Naive thymus-derived CD4-positive, alpha-beta T cell (primary cell): ENCODE measurements at regions not wholly inside any gene's neighbourhood (a gene's known extent, or its start where the extent isn't known, plus 50 kb on each side); places are given as distances from the start of the nearest gene placed in this dataset.

Experiments used
- ATAC-seq: fragments of 150-1000 bp; cut with Tn5 transposase; 2 replicates; pipeline ENCODE4 v1.10.0; 2021; ENCODE audit warnings: mild to moderate bottlenecking, moderate library complexity
- CTCF ChIA-PET: fragments of 350-600 bp; sonication (Branson Sonifier 250); formaldehyde crosslinking; loops from one replicate; lab custom pipeline; 2021; ENCODE audit warnings: antibody characterized with exemption; lab: Charles Lee
- POLR2A ChIA-PET: fragments of 350-600 bp; sonication (Branson Sonifier 250); formaldehyde crosslinking; loops from one replicate; lab custom pipeline; 2021; ENCODE audit warnings: antibody characterized with exemption, inconsistent platforms; lab: Charles Lee
- DNase-seq, 9 donors: peaks; one replicate each; pipeline versions ENCODE4 v3.0.0 to v3.0.0-alpha.2; 2020 to 2022; ENCODE audit warnings: mixed read lengths in 1 of 9
- H3K27ac ChIP-seq: one replicate; pipeline ENCODE4 v1.7.0; 2013; ENCODE audit warnings: mild to moderate bottlenecking, low read depth, low read length, moderate library complexity
- H3K27me3 ChIP-seq, 2 donors: one replicate each; pipeline ENCODE4 v1.7.0; 2013; ENCODE audit warnings: low read length in 2 of 2, mild to moderate bottlenecking in 2 of 2, moderate library complexity in 2 of 2; ENCODE audit not compliant: control insufficient read depth in 2 of 2, insufficient read depth in 2 of 2
- H3K36me3 ChIP-seq, 3 experiments: 1 replicate in 2 of 3; 2 replicates in 1 of 3; pipeline ENCODE4 v1.7.0; 2013; ENCODE audit warnings: low read length in 3 of 3, mild to moderate bottlenecking in 3 of 3, moderate library complexity in 1 of 3; ENCODE audit not compliant: insufficient read depth in 3 of 3, control insufficient read depth in 2 of 3
- H3K4me1 ChIP-seq, 2 donors: one replicate each; pipeline ENCODE4 v1.7.0; 2013; ENCODE audit warnings: low read length in 2 of 2, mild to moderate bottlenecking in 2 of 2, moderate library complexity in 1 of 2; ENCODE audit not compliant: control insufficient read depth in 2 of 2, insufficient read depth in 2 of 2
- H3K4me3 ChIP-seq: 2 replicates; pipeline ENCODE4 v1.7.0; 2013; ENCODE audit warnings: mild to moderate bottlenecking, low read length
- H3K9me3 ChIP-seq, 3 experiments: 1 replicate in 2 of 3; 2 replicates in 1 of 3; pipeline ENCODE4 v1.7.0; 2013; ENCODE audit warnings: low read length in 3 of 3; ENCODE audit not compliant: control insufficient read depth in 2 of 3
- H3K27ac Mint-ChIP-seq, 9 donors: one replicate each; pipeline ENCODE4 v1.8.0; 2020 to 2022; ENCODE audit warnings: mixed read lengths in 9 of 9, mild to moderate bottlenecking in 8 of 9, moderate library complexity in 5 of 9, inconsistent platforms in 2 of 9
- H3K27me3 Mint-ChIP-seq, 5 donors: one replicate each; pipeline ENCODE4 v1.8.0; 2021 to 2022; ENCODE audit warnings: mixed read lengths in 5 of 5, mild to moderate bottlenecking in 1 of 5
- H3K36me3 Mint-ChIP-seq, 5 donors: one replicate each; pipeline ENCODE4 v1.8.0; 2020 to 2022; ENCODE audit warnings: mixed read lengths in 5 of 5, mild to moderate bottlenecking in 3 of 5, inconsistent platforms in 1 of 5
- H3K4me1 Mint-ChIP-seq, 7 donors: one replicate each; pipeline ENCODE4 v1.8.0; 2020 to 2022; ENCODE audit warnings: mixed read lengths in 7 of 7, mild to moderate bottlenecking in 3 of 7, inconsistent platforms in 1 of 7
- H3K4me3 Mint-ChIP-seq, 10 donors: one replicate each; pipeline ENCODE4 v1.8.0; 2020 to 2022; ENCODE audit warnings: mild to moderate bottlenecking in 10 of 10, mixed read lengths in 10 of 10, moderate library complexity in 6 of 10, inconsistent platforms in 2 of 10
- H3K9me3 Mint-ChIP-seq, 11 donors: one replicate each; pipeline ENCODE4 v1.8.0; 2020 to 2022; ENCODE audit warnings: mixed read lengths in 11 of 11, mild to moderate bottlenecking in 4 of 11, inconsistent platforms in 1 of 11, moderate library complexity in 1 of 11
- intact Hi-C, 2 donors: fragments of 100-400 bp; cut with micrococcal nuclease; formaldehyde crosslinking; loops; one replicate each; pipeline ENCODE4 v1.15.1; 2023

- intact Hi-C loops = no loop called here
- H3K27me3 ChIP-seq = no peaks in the 10 kb centered on the region
- ChIA-PET POLR2A (no interaction called here), CTCF (no interaction called here)
- Mint-ChIP-seq H3K4me3 (no peak overlapping the region), H3K36me3 (no peaks in the 10 kb centered on the region), H3K27ac (no peak overlapping the region), H3K9me3 (peaks cover 0 to 6% (median 0%) of the 10 kb centered on the region in 11 donors), H3K4me1 (no peaks in the 10 kb centered on the region), H3K27me3 (no peaks in the 10 kb centered on the region)
- H3K4me1 ChIP-seq = no peaks in the 10 kb centered on the region
- ATAC-seq (no peak), DNase-seq (no peak)
- no peaks in the 10 kb centered on the region for H3K9me3 ChIP-seq
- no peak overlapping the region for H3K27ac ChIP-seq
- no peak overlapping the region for H3K4me3 ChIP-seq
- no peaks in the 10 kb centered on the region for H3K36me3 ChIP-seq
Measured at GRCh38 chr6:22110061-22110460, 186.8 kb downstream of the PRL start.

DNA sequence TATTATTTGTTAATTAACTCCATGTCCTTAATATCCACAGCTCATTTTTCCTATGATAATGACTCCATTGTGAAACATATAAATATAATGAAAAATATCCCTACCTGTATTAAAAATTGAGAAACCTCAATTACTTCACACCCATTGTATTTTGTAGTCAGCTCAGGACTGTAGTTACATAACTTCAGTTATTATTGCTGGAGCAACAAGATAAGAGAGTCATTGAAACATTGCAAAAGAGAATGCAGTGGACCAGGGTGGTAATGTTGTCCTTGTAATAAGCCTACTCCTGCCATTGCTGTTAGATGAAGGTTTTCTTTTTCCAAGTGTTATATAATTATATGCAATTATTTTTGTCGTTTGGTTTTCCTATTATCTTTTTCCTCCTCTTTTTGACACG, 184.4 kb downstream of the PRL start:
- no peak overlapping the region for H3K4me3 Mint-ChIP-seq
- DNase-seq (no peak), ATAC-seq (no peak)
- intact Hi-C loops = no loop called here
- ChIA-PET POLR2A (no interaction called here), CTCF (no interaction called here)
- H3K36me3 Mint-ChIP-seq = no peaks in the 10 kb centered on the region
- no peaks in the 10 kb centered on the region for H3K27me3 ChIP-seq
- no peaks in the 10 kb centered on the region for H3K27me3 Mint-ChIP-seq
- no peak overlapping the region for H3K27ac Mint-ChIP-seq
- no peak overlapping the region for H3K27ac ChIP-seq
- no peaks in the 10 kb centered on the region for H3K36me3 ChIP-seq
- peaks cover 0 to 6% (median 0%) of the 10 kb centered on the region in 11 donors for H3K9me3 Mint-ChIP-seq
- no peaks in the 10 kb centered on the region for H3K4me1 ChIP-seq
- no peak overlapping the region for H3K4me3 ChIP-seq
- no peaks in the 10 kb centered on the region for H3K9me3 ChIP-seq
- H3K4me1 Mint-ChIP-seq = no peaks in the 10 kb centered on the region

DNA sequence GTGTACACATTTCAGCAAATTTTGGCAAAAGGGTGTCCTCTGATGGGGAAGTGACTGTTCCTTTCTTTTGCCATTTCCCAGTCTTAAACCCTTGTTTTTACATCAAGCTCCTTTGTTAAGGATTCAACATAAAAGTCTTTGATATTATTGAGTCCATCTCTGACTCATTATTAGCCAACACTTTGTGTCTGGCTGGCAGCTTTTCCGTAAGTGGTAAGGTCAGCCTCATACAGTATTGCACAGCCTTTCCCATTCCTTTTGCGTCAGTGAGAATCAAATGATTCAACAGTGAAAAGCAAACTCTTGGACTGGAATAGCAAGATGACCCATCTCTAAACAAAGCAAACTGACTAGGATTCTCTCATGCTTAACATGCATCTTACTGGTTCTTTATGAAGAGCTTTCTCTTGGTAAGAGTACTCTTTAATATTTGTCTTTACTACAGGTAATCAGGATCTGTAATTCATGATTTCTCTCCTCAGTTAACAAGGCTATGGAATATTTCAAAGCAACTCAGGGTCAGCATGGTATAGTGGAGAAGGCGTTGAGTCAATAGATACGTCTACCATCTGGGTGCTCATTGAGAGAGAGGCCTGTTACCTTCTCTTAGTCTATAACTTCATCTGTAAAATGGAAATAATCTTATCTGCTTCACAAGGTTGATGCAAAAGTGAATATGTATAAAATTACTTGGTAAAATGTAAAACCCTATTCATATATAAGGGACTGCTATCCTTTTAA, 183.6 kb downstream of the PRL start:
- Mint-ChIP-seq H3K27me3 (no peaks in the 10 kb centered on the region), H3K4me3 (no peak overlapping the region), H3K27ac (no peak overlapping the region), H3K9me3 (peaks cover 0 to 6% (median 0%) of the 10 kb centered on the region in 11 donors), H3K36me3 (no peaks in the 10 kb centered on the region), H3K4me1 (no peaks in the 10 kb centered on the region)
- intact Hi-C loops = no loop called here
- ATAC-seq (no peak), DNase-seq (no peak)
- ChIA-PET POLR2A (no interaction called here), CTCF (no interaction called here)
- Histone ChIP-seq H3K36me3 (no peaks in the 10 kb centered on the region), H3K27me3 (no peaks in the 10 kb centered on the region), H3K27ac (no peak overlapping the region), H3K4me3 (no peak overlapping the region), H3K9me3 (no peaks in the 10 kb centered on the region), H3K4me1 (no peaks in the 10 kb centered on the region)

GRCh38 chr6:22115559-22115958, 181.3 kb downstream of the PRL start:
- Histone ChIP-seq H3K36me3 (no peaks in the 10 kb centered on the region), H3K27ac (no peak overlapping the region), H3K4me3 (no peak overlapping the region), H3K9me3 (no peaks in the 10 kb centered on the region), H3K4me1 (no peaks in the 10 kb centered on the region), H3K27me3 (no peaks in the 10 kb centered on the region)
- no peaks in the 10 kb centered on the region for H3K27me3 Mint-ChIP-seq
- POLR2A ChIA-PET = no interaction called here
- no peak overlapping the region for H3K27ac Mint-ChIP-seq
- no peak for DNase-seq
- CTCF ChIA-PET = no interaction called here
- no peaks in the 10 kb centered on the region for H3K36me3 Mint-ChIP-seq
- H3K4me1 Mint-ChIP-seq = no peaks in the 10 kb centered on the region
- H3K4me3 Mint-ChIP-seq = no peak overlapping the region
- intact Hi-C loops = no loop called here
- peaks cover 0 to 16% (median 0%) of the 10 kb centered on the region in 11 donors for H3K9me3 Mint-ChIP-seq
- no peak for ATAC-seq

DNA sequence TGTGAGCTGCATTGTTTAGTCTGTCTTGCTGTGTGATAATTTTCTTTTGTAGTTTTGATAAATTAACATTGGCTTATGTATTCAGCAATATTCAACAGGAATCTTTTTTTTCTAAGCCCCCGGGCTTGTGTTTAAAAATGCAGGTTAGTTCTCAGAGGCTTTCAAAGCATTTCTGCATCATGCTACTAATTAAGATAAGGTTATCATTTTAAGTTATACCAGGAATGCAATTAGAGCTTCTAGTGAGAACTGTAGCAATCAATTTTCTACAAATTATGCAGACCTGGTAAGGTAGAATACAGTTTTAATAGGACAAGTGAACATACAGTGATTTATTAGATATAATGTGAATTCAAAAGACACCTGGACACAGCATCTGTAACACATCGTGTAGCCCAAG, 179.2 kb downstream of the PRL start:
- DNase-seq = no peak
- Mint-ChIP-seq H3K9me3 (peaks cover 0 to 16% (median 1%) of the 10 kb centered on the region in 11 donors), H3K4me3 (no peak overlapping the region), H3K4me1 (no peaks in the 10 kb centered on the region), H3K27me3 (no peaks in the 10 kb centered on the region), H3K36me3 (no peaks in the 10 kb centered on the region), H3K27ac (no peak overlapping the region)
- H3K36me3 ChIP-seq = no peaks in the 10 kb centered on the region
- no peaks in the 10 kb centered on the region for H3K9me3 ChIP-seq
- ChIA-PET CTCF (interaction anchor here (0.6 kb wide), 1 partner anchor 109 kb away, joined by 3 read pairs; no protein-coding TSS in a partner anchor), POLR2A (no interaction called here)
- H3K27ac ChIP-seq = no peak overlapping the region
- H3K27me3 ChIP-seq = no peaks in the 10 kb centered on the region
- H3K4me1 ChIP-seq = no peaks in the 10 kb centered on the region
- no peak for ATAC-seq
- no peak overlapping the region for H3K4me3 ChIP-seq
- intact Hi-C loops = no loop called here

GRCh38 chr6:22119500-22119899, 177.3 kb downstream of the PRL start:
- Histone ChIP-seq H3K4me3 (no peak overlapping the region), H3K36me3 (no peaks in the 10 kb centered on the region), H3K27ac (no peak overlapping the region), H3K9me3 (no peaks in the 10 kb centered on the region), H3K4me1 (no peaks in the 10 kb centered on the region), H3K27me3 (no peaks in the 10 kb centered on the region)
- Mint-ChIP-seq H3K27ac (no peak overlapping the region), H3K27me3 (no peaks in the 10 kb centered on the region), H3K36me3 (no peaks in the 10 kb centered on the region), H3K4me1 (no peaks in the 10 kb centered on the region), H3K4me3 (no peak overlapping the region), H3K9me3 (peaks cover 0 to 16% (median 1%) of the 10 kb centered on the region in 11 donors)
- ATAC-seq = no peak
- CTCF ChIA-PET = no interaction called here
- POLR2A ChIA-PET = no interaction called here
- intact Hi-C loops = no loop called here
- DNase-seq = no peak

DNA sequence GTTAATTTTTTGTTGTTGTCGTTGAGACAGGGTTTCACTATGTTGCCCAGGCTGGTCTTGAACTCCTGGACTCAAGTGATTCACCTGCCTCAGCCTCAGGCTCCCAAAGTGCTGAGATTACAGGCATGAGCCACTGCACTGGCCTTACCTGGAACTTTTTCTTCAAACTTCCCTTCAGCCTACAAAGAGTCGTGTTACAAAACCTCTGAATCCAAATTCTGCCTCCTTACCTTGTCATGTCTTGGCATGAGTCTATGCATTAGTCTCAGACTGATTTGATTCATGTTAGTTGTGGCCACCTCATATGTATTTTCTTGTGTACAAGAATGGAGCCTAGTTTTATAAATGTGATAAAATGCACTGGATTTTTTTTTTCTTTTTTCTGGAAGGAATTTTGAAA, 172.1 kb downstream of the PRL start:
- Mint-ChIP-seq H3K27me3 (no peaks in the 10 kb centered on the region), H3K4me3 (no peak overlapping the region), H3K36me3 (no peaks in the 10 kb centered on the region), H3K27ac (no peak overlapping the region), H3K9me3 (peaks cover 0 to 13% (median 3%) of the 10 kb centered on the region in 11 donors), H3K4me1 (peaks cover 0 to 1% (median 0%) of the 10 kb centered on the region in 7 donors)
- H3K36me3 ChIP-seq = no peaks in the 10 kb centered on the region
- no peaks in the 10 kb centered on the region for H3K27me3 ChIP-seq
- H3K4me1 ChIP-seq = no peaks in the 10 kb centered on the region
- ATAC-seq (no peak), DNase-seq (no peak)
- ChIA-PET CTCF (no interaction called here), POLR2A (no interaction called here)
- H3K9me3 ChIP-seq = no peaks in the 10 kb centered on the region
- H3K4me3 ChIP-seq = no peak overlapping the region
- intact Hi-C loops = no loop called here
- H3K27ac ChIP-seq = no peak overlapping the region
